Heart left ventricle (tissue), 13 donors: ENCODE measurements at regions not wholly inside any gene's neighbourhood (a gene's known extent, or its start where the extent isn't known, plus 50 kb on each side); places are given as distances from the start of the nearest gene placed in this dataset.

Experiments used
- CTCF ChIP-seq, 12 donors: fragments of 200-600 bp; sonication (generic) in 4 of 12; IDR thresholded peaks; one replicate each; pipeline versions ENCODE4 v1.5.0 to v1.8.0; 2018 to 2022; ENCODE audit warnings: antibody characterized with exemption in 12 of 12, mild to moderate bottlenecking in 5 of 12
- POLR2A ChIP-seq, 2 donors: fragments of 450-650 bp; IDR thresholded peaks; one replicate each; pipeline ENCODE4 v1.6.1; 2017; ENCODE audit warnings: antibody characterized with exemption in 2 of 2, mild to moderate bottlenecking in 2 of 2, moderate library complexity in 2 of 2
- donor health status: ischemic (EF 13 %, LVEDD 7.1; RV severe dilation, severe dysfunction).
- donor health status: DM: no; HTN: yes; CAD: no.
- donor health status: DM: no; HTN: no; CAD: no.
- donor health status: ischemic (EF 25% LVEDD 6.9; RV normal size, moderate dysfunction).
- donor health status: ischemic (EF 25% LVEDD 5.7; RV mildly dilated, moderate dysfunction).
- donor health status: ischemic (EF 35%, LVEDD 5.7; RV mildly dilated, moderate dysfunction).
- donor health status: nonischemic (EF 11% LVEDD 7.7; RV severe dilation, severe dysfunction).
- donor health status: DM: yes; HTN: yes; CAD: no.
- donor health status: PGD.
- donor health status: ischemic (EF 29% LVEDD 5.4; RV normal size, mild dysfunction).
- donor health status: nonischemic (EF 23%, LVEDD 6.1; RV moderate dilation, normal function).

- TF ChIP-seq CTCF (IDR thresholded peaks at IDR 0.05): no peak
- TF ChIP-seq POLR2A (IDR thresholded peaks at IDR 0.05): no peak
These were observed 507.0 kb upstream of the MAP2 start for GRCh38 chr2:208916881-208917280.
